ENCODE measurements at regions not wholly inside any gene's neighbourhood (a gene's known extent, or its start where the extent isn't known, plus 50 kb on each side); places are given as distances from the start of the nearest gene placed in this dataset.

- no peak for TF ChIP-seq PML (IDR thresholded peaks at IDR 0.05; ENCODE audit: low read length)
- no peak for TF ChIP-seq CTCF (IDR thresholded peaks at IDR 0.05 in 2 of 3, conservative IDR thresholded peaks at IDR 0.05 in 1 of 3; ENCODE audit: control insufficient read depth in 2 of 3, extremely low read depth in 1 of 3, insufficient read depth in 1 of 3, low read depth in 3 of 3, low read length in 3 of 3)
- no peak for TF ChIP-seq CREM (IDR thresholded peaks at IDR 0.05; ENCODE audit: low read depth)
- TF ChIP-seq POLR2A (IDR thresholded peaks at IDR 0.05; ENCODE audit: low read depth, low read length) = no peak
- TF ChIP-seq RELB (IDR thresholded peaks at IDR 0.05; ENCODE audit: low read depth) = no peak
- TF ChIP-seq HDAC6 (IDR thresholded peaks at IDR 0.05; ENCODE audit: unreplicated experiment) = no peak
- TF ChIP-seq NFIC (IDR thresholded peaks at IDR 0.05; ENCODE audit: low read depth, low read length) = no peak
- TF ChIP-seq RFX5 (IDR thresholded peaks at IDR 0.05; ENCODE audit: low read depth, low read length) = no peak
- TF ChIP-seq EZH2 (IDR thresholded peaks at IDR 0.05; ENCODE audit: borderline replicate concordance, control insufficient read depth, low read depth, low read length) = no peak
- no peak for TF ChIP-seq RAD21 (IDR thresholded peaks at IDR 0.05; ENCODE audit: insufficient read depth, low read depth, low read length)
- no peak for TF ChIP-seq ATF7 (IDR thresholded peaks at IDR 0.05; ENCODE audit: low read depth)
Observed at GRCh38 chr14:94907626-94908261, 137.8 kb upstream of the GSC start.

Measured in GM12878 (cell line).